Mucosa of gallbladder (tissue), 1 donor: ENCODE measurements at regions not wholly inside any gene's neighbourhood (a gene's known extent, or its start where the extent isn't known, plus 50 kb on each side); places are given as distances from the start of the nearest gene placed in this dataset.
"Not testable (repeated sequence)": the region's sequence is repeated elsewhere in the genome, so short reads cannot be mapped to it uniquely, and the experiment has no call there.

Experiments used
- DNase-seq: peaks from one replicate; pipeline ENCODE4 v3.0.0-alpha.2; 2020; ENCODE audit warnings: low spot score
- donor health status: DM: no; HTN: no; CAD: no.

- no peak for DNase-seq
These were observed 125.6 kb upstream of the GATA6 start for GRCh38 chr18:22043837-22044236.

GRCh38 chr18:22044474-22045220 lies 124.7 kb upstream of the GATA6 start:
- DNase-seq, result peak; percentile 87

DNA sequence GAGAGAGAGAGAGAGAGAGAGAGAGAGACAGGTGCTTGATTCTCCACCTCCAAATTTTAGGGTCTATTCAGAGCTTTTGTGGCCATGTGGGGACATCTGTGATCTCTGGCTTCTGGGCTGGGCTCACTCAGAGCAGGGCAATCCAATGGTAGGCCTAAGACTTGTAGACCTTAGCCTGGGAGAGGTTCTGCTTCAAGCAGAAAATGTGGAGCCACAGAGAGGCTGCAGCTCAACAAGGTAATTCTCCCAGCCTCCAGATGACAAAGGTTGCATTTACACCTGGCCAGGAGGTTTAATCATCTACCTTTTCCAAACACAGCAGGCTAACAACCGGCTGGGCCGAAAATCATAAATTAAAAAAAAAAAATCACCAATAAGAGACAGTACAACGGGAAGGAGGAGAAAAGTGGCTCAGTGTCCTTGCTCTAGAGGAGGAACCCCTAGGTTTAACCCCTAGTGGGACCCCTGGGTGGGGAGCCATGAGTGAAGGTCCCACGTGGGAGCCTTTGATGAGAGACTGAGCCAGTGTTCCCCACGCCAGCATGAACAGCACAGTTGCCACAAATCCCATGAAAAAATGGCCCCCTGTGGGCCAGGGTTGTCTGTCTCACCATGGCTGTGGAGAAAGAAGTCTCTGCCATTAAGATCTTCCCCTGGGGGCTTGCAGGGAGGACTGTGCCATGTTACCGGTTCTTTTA lies 124.0 kb upstream of the GATA6 start:
- DNase-seq, result peak; percentile 62

- no peak for DNase-seq
These were observed 122.9 kb upstream of the GATA6 start for GRCh38 chr18:22046473-22046872.

GRCh38 chr18:22047485-22047884 lies 121.9 kb upstream of the GATA6 start:
- DNase-seq, result no peak

DNA sequence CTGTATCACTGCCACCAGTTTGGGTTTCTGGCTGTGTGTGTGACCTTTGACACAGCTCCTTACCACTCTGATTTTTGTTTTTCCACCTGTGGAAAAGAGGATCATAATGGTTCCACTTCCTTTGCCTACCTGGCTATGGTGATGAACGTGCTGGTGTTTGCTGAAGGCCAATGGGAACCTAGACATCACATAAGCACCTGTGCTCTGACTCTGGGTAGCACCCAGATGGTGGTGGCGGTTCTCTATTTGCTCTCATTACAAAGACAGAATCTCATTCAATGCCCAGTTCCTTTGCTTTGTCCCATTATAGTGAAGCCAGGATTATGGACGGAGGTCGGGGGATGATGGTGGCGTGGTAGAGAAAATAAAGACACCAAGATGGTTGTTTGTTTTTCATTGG lies 121.2 kb upstream of the GATA6 start:
- no peak for DNase-seq

GRCh38 chr18:22048932-22049615 lies 120.3 kb upstream of the GATA6 start:
- no peak for DNase-seq

DNA sequence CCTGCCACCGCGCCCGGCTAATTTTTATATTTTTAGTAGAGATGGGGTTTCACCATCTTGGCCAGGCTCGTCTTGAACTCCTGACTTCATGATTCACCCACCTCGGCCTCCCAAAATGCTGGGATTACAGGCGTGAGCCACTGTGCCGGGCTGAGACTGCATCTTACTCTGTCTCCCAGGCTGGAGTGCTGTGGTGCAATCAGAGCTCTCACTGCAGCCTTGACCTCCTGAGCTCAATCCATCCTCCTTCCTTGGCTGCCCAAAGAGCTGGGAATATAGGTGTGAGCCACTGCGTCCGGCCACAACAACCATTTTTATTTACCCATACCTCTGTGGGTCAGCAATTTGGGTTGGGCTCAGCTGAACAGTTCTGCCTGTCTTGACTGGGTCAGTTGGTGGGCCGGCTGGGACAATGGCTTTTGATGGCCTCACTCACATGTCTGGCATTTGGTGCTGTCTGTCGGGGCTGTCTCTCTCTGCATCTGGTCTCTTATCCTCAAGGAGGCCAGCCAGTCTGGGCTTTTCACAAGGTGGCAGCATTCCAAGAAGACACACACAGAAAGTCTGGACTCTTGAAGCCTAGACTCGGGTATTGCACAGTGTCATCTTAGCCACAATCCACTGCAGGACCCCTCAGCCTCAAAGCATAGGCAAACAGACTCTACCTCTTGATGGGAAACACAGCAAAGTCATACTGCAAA lies 116.8 kb upstream of the GATA6 start:
- no peak for DNase-seq

GRCh38 chr18:22055466-22056238 lies 113.7 kb upstream of the GATA6 start:
- no peak for DNase-seq

GRCh38 chr18:22056950-22057349 lies 112.4 kb upstream of the GATA6 start:
- no peak for DNase-seq

GRCh38 chr18:22057908-22058527 lies 111.4 kb upstream of the GATA6 start:
- no peak for DNase-seq

- DNase-seq, result no peak
These were observed 109.0 kb upstream of the GATA6 start for GRCh38 chr18:22060361-22060760.

GRCh38 chr18:22063102-22063501 lies 106.3 kb upstream of the GATA6 start:
- DNase-seq, result no peak

GRCh38 chr18:22063672-22064071 lies 105.7 kb upstream of the GATA6 start:
- no peak for DNase-seq

GRCh38 chr18:22064581-22064980 lies 104.8 kb upstream of the GATA6 start:
- DNase-seq, result no peak

GRCh38 chr18:22065311-22065710 lies 104.1 kb upstream of the GATA6 start:
- DNase-seq, result no peak

- DNase-seq, result no peak
These were observed 103.3 kb upstream of the GATA6 start for GRCh38 chr18:22066083-22066485.

DNA sequence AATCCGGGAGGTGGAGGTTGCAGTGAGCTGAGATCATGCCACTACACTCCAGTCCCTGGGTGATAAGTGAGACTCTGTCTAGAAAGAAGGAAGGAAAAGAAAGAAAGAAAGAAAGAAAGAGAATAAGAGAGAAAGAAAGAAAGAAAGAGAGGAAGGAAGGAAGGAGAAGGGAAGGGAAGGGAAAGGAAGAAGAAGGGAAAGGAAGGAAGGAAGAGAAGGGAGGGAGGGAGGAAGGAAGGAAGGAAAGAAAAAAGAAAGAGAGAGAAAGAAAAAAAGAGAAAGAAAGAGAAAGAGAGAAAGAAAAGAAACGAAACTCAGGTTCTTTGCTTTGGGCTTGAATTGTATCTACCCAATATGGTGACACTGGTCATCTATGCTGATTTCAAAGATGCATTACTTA lies 102.3 kb upstream of the GATA6 start:
- DNase-seq, result no peak

- no peak for DNase-seq
These were observed 101.7 kb upstream of the GATA6 start for GRCh38 chr18:22067682-22068081.

GRCh38 chr18:22068784-22069183 lies 100.6 kb upstream of the GATA6 start:
- not testable (repeated sequence) for DNase-seq

- peak; percentile 34 for DNase-seq
These were observed 99.5 kb upstream of the GATA6 start for GRCh38 chr18:22069916-22070315.
